Thyroid gland (tissue), 4 donors: ENCODE measurements at regions not wholly inside any gene's neighbourhood (a gene's known extent, or its start where the extent isn't known, plus 50 kb on each side); places are given as distances from the start of the nearest gene placed in this dataset.
A peak's percentile ranks its signal among the peaks of the same experiment; 100 is the strongest.

Source experiments
- DNase-seq, 2 donors: peaks; one replicate each; pipeline ENCODE4 v3.0.0-alpha.2; 2019
- H3K27ac ChIP-seq, 3 donors: fragments of 200-600 bp; sonication (generic); 1 replicate in 2 of 3; 2 replicates in 1 of 3; pipeline ENCODE4 v1.5.1; 2016 to 2019; ENCODE audit warnings: mild to moderate bottlenecking in 1 of 3, moderate library complexity in 1 of 3
- H3K27me3 ChIP-seq: fragments of 200-600 bp; sonication (generic); one replicate; pipeline ENCODE4 v1.5.1; 2019
- H3K36me3 ChIP-seq, 2 donors: fragments of 200-600 bp; sonication (generic); one replicate each; pipeline ENCODE4 v1.5.1; 2016 to 2019
- H3K4me1 ChIP-seq, 2 donors: fragments of 200-600 bp; sonication (generic); one replicate each; pipeline ENCODE4 v1.5.1; 2017 to 2019
- H3K4me3 ChIP-seq, 3 donors: fragments of 200-600 bp; sonication (generic); replicated peaks in 1 of 3; 1 replicate in 2 of 3; 2 replicates in 1 of 3; pipeline ENCODE4 v1.5.1; 2016; ENCODE audit warnings: mild to moderate bottlenecking in 1 of 3
- H3K9me3 ChIP-seq: fragments of 200-600 bp; sonication (generic); one replicate; pipeline ENCODE4 v1.5.1; 2017
- CTCF ChIP-seq, 6 experiments: fragments of 200-600 bp in 3 of 6; fragments of 450-650 bp in 3 of 6; sonication (generic) in 3 of 6; IDR thresholded peaks; one replicate each; pipeline ENCODE4 v1.5.1; 2016 to 2019; ENCODE audit warnings: antibody characterized with exemption in 6 of 6, mild to moderate bottlenecking in 2 of 6, inconsistent platforms in 1 of 6, moderate library complexity in 1 of 6
- POLR2A ChIP-seq, 2 donors: fragments of 450-650 bp; IDR thresholded peaks; one replicate each; pipeline ENCODE4 v1.6.1; 2017; ENCODE audit warnings: antibody characterized with exemption in 2 of 2, mild to moderate bottlenecking in 2 of 2, moderate library complexity in 1 of 2
- WGBS, 2 donors: methylation state at CpG; one replicate each; pipeline ENCODE4 v1.1.5; 2017; 5-methylcytosine and 5-hydroxymethylcytosine counted together
- intact Hi-C: fragments of 100-400 bp; cut with DNase I; formaldehyde crosslinking; loops from one replicate; pipeline ENCODE4 v1.15.1; 2023

- WGBS, 2 donors = 90 to 92% methylated on average over 2 of the region's 2 CpGs
- no peaks in the 10 kb centered on the region for H3K27me3 ChIP-seq
Observed at GRCh38 chr7:142461437-142461836, 203.6 kb upstream of the PRSS58 start.

DNA sequence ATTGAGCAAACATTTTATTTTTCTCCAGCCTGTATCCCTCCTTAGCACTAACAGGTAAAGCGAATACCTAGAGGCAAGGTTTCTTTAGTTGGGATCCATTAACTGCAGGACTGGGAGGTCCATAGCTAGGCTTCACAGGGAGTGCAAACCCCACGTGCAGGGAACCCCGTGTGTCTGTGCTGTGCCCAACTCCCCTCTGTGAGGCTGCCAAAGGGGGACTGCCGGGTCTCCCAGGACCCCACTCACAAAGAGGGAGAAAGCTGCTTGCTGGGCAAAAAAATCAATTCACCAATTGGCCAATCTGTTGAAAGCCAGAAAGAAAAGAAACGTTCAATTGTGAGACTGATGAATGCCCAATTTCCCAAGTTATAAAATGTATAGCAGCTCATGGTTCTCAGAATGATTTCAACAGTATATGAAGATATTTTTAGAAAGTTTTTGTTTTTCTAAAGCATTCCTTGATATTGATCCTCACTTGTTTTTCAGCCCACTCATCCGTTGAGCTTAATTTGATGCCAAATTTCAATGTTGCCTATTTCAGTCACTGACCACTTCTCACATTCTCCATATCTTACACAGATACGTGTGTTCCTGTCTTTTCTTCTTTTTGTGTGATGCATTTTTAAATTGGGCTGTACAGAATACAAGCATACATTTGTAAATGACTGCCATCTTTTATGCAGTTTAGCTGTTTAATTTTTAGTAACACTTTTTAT is 202.7 kb upstream of the PRSS58 start:
- Histone ChIP-seq H3K36me3 (no peaks in the 10 kb centered on the region), H3K4me3 (no peak overlapping the region), H3K27me3 (no peaks in the 10 kb centered on the region), H3K4me1 (peaks cover 0 to 6% of the 10 kb centered on the region in 2 donors), H3K9me3 (no peaks in the 10 kb centered on the region), H3K27ac (no peak overlapping the region)
- no peak for TF ChIP-seq CTCF (IDR thresholded peaks at IDR 0.05)
- TF ChIP-seq POLR2A (IDR thresholded peaks at IDR 0.05) = no peak
- no peak for DNase-seq
- WGBS, 2 donors = 66 to 72% methylated on average over 7 of the region's 7 CpGs
- intact Hi-C loops = no loop called here

More at GRCh38 chr7:142461437-142461836, 203.6 kb upstream of the PRSS58 start:
- intact Hi-C loops = no loop called here
- no peaks in the 10 kb centered on the region for H3K9me3 ChIP-seq
- H3K4me1 ChIP-seq = peaks cover 0 to 6% of the 10 kb centered on the region in 2 donors
- TF ChIP-seq CTCF (IDR thresholded peaks at IDR 0.05) (no peak), POLR2A (IDR thresholded peaks at IDR 0.05) (no peak)
- H3K4me3 ChIP-seq = no peak overlapping the region
- no peak for DNase-seq
- H3K27ac ChIP-seq = no peak overlapping the region
- no peaks in the 10 kb centered on the region for H3K36me3 ChIP-seq

DNA sequence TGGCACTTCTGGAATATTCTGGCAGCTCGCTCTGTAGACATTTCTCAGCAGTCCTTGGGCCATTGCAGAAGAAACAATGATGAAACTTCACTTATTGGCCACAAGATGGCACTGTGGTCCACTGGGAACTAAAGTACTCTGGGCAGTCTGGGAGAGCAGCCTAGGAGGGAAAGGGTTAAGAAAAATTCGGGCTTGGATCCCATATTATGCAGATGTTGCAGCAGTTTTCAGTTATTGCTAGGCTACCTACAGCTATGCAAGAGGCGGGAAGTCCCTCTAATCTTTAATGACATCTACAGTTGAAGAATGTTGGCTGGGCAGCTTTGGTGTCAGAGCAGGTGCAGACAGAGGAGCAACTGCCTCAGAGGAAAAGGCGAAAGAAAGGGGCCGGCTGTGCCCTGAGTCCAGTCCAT is 201.7 kb upstream of the PRSS58 start:
- Histone ChIP-seq H3K27me3 (no peaks in the 10 kb centered on the region), H3K36me3 (no peaks in the 10 kb centered on the region), H3K4me3 (no peak overlapping the region), H3K9me3 (no peaks in the 10 kb centered on the region), H3K27ac (no peak overlapping the region), H3K4me1 (peaks cover 0 to 6% of the 10 kb centered on the region in 2 donors)
- peak in 5 of 6 experiments; percentile 55 to 75 (median 63) for TF ChIP-seq CTCF (IDR thresholded peaks at IDR 0.05)
- no peak for TF ChIP-seq POLR2A (IDR thresholded peaks at IDR 0.05)
- intact Hi-C loops = no loop called here
- WGBS, 2 donors = 11 to 12% methylated on average over 5 of the region's 5 CpGs
- peak; percentile 9 to 19 for DNase-seq

- H3K36me3 ChIP-seq = no peaks in the 10 kb centered on the region
- WGBS, 2 donors = 68 to 73% methylated on average over 2 of the region's 2 CpGs
Observed at GRCh38 chr7:142457146-142457703, 199.4 kb upstream of the PRSS58 start.

More at GRCh38 chr7:142457146-142457703, 199.4 kb upstream of the PRSS58 start:
- no peak for DNase-seq
- H3K27ac ChIP-seq = no peak overlapping the region
- no peaks in the 10 kb centered on the region for H3K27me3 ChIP-seq
- H3K4me3 ChIP-seq = no peak overlapping the region
- intact Hi-C loops = no loop called here
- peaks cover 0 to 6% of the 10 kb centered on the region in 2 donors for H3K4me1 ChIP-seq
- H3K9me3 ChIP-seq = no peaks in the 10 kb centered on the region
- no peak for TF ChIP-seq CTCF (IDR thresholded peaks at IDR 0.05)
- TF ChIP-seq POLR2A (IDR thresholded peaks at IDR 0.05) = no peak
